ENCODE measurements at regions not wholly inside any gene's neighbourhood (a gene's known extent, or its start where the extent isn't known, plus 50 kb on each side); places are given as distances from the start of the nearest gene placed in this dataset.
A peak's percentile ranks its signal among the peaks of the same experiment; 100 is the strongest.
"Not testable (repeated sequence)": the region's sequence is repeated elsewhere in the genome, so short reads cannot be mapped to it uniquely, and the experiment has no call there.

DNA sequence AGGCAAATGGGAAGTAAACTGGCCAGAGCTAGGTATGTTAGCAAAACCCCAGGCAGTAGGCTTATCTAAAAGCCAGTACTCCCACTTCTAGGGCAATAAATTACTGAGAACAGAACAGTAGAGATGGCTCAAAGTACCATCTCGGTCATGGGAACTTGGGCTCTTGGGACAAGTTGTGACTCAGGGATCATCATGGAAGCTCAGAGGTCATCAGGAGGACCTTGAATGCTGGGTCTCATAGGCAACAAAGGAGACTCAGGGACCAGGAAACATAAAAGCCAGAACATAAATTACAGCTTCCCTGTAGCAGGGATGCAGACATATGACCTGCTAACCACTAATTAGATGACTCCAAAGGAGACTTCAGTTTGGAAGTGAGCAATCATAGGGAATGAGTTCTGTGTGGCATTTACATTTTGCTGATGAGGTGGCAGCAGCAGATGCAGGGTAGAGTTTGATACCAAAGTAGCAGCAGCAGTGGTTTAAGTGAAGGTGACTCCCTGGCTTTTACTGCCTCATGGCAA lies 97.6 kb upstream of the SCAF11 start:
- no peak for DNase-seq (ENCODE audit: low read depth in 2 of 2, low spot score in 1 of 2)

DNA sequence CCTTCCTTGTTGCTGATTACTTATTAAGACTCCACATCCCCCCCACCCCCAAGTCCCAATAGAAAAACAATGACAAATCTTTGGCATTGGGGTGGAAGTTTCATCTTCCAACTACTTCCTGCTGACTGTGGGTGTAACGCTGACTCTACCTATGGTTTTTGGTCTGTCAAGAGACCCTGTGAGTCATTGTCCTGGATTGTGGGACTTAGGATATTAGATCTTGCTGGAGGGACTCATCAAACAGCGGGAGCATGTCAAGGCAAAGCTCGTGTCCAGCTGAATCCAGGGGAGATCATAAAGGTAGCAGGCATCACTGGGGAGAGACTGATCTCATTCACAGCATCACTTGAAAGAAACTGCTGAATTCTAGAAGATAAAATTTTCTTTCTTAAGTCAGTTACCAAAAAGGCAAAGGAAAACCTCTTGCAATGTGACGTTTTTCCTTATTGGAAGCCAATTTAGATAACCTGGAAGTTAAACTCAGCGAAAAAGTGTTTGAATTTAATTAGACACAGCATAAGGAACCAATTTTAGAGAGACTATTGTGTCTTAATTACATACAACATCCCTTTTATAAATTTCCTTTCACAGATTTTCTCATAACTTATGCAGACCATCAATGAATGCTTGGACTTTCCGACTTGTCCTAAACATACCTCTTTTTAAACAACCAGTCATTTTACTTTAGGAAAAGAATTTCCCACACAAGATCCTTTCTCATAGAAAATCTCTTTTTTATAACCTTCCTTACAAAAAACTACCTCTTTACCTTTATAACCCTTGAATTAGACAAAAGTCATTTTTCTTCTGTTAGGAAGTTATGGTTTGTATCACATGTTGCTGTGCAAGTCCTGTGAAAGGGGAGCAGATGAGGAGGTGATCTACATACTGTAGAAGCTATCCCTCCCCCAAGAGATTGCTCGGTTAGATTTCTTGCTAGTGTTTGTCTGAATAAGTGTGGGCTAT lies 94.6 kb upstream of the SCAF11 start:
- no peak for DNase-seq (ENCODE audit: low read depth in 2 of 2, low spot score in 1 of 2)

DNA sequence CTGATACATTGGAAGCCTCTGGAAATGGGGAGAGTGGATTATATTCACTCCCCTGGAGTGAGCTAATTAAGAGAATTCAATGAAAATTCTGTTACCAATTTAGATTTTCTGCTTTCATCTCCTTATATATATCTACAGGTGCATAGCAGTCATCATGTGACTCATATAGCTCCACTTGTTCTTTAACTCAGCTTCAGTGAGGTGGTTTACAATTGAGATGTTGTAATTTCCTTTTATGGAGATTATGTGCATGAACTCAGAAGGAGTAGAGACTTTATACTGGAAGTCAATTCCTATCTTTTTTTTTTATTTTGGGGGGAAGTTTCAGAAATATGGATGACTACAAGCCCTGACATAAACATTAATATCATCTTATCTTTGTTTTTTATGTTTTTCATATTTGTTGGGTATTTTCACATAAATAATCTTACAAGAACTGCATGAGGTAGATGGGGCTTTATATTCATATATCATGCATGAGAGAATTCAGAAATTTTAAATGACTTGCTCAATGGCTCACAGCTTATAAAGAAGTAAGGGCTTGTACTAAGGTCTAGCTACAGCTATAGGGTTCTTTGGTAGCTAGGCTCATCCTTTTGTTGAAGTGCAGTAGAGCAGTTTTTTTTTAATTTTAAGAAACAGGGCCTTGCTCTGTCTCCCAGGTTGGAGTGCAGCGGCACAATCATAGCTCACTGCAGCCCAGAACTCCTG lies 92.3 kb upstream of the SCAF11 start:
- DNase-seq (ENCODE audit: low read depth in 2 of 2, low spot score in 1 of 2), result no peak

DNA sequence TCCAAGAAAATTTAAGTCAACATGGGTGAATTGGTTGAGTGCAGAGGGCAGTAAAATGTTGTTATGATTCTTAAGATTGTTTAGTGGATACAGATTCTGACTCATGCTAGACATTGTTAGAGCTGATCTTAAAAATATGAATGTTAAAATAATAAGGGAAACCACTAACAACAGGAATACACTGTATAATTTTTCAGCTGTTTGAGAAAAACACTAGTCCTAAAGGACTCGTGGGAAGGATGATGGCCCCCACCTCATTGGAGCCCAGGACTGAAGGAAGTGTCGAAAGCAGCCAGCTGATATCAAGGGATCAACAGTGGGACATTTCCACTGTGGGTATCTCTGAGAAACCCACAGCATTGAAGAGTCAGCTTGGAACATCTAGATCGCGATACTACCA lies 82.9 kb upstream of the SCAF11 start:
- no peak for DNase-seq (ENCODE audit: low read depth in 2 of 2, low spot score in 1 of 2)

DNA sequence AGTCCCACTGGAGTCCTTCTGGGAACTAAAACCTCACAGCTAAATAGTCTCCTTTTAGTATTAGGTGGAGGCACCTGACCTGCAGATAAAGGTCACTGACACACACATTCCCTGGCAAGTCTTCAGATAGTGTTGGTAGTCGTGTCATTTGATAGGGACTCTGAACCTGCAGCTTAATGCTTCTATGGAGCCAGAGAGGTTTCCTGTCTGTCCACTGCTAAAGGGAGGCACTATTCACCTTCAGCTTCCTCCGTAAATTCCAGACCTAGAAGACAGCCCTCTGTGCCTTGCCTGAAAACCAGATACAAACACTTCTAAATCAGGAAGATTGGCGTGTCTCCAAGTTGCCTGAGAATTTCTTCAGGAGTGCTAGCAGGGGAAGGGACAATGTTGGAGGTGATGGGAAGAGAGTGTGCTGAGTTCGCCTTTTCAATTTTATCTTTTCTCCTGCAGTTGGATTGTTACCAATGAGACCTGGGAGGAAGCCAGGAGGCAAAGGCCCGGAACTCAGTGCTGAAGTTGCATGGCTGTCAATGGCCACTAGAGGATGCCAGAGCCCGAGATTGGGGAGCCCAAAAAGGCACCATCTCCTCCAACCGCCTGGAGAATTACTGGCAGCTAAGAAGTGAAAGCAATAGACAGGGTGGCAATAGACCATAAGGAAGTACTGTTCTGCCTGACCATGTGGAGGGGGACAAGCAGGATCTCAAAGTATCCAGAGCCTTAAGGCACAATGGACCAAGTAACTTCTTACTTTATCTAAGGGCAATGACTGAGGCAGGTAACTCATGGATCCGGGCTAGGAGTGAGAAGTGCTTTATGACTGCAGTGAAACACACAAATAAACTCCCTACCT lies 81.6 kb upstream of the SCAF11 start:
- DNase-seq (ENCODE audit: low read depth in 2 of 2, low spot score in 1 of 2), result peak in 1 of 2 donors; percentile 9

DNA sequence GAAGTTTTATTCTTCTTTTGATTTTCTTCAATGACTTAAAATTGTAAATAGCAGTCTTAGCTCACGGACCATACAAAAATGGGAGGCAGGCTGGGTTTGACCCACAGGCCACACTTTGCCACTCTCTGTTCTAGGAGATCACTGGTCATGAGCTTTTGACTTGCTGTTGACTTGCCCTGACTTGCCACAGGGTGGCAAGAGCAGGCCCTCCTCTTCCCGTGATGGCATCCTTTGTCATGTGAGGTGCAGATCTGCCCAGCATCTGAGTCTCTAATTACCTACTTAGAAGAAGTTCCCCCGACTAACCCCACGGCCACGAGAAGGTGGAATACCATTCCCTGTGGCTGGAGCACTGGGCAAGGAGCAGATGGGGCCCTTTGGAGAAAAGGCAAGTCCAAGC lies 81.0 kb upstream of the SCAF11 start:
- no peak for DNase-seq (ENCODE audit: low read depth in 2 of 2, low spot score in 1 of 2)

DNA sequence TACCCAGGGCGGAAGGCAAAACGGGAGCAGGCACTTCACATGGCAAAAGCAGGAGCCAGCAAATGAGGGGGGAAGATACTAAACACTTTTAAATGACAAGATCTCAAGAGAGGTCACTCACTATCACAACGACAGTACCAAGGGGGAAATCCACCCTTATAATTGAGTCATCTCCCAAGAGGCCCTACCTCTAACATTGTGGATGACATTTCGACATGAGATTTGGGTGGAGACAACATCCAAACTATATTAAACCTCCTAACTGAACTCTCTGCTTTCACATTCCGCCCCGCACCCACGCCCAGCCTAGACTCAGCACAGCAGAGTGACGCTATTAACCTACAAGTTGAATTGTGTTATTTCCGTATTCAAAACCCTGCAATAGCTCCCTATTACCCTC lies 76.7 kb upstream of the SCAF11 start:
- no peak for DNase-seq (ENCODE audit: low read depth in 2 of 2, low spot score in 1 of 2)

DNA sequence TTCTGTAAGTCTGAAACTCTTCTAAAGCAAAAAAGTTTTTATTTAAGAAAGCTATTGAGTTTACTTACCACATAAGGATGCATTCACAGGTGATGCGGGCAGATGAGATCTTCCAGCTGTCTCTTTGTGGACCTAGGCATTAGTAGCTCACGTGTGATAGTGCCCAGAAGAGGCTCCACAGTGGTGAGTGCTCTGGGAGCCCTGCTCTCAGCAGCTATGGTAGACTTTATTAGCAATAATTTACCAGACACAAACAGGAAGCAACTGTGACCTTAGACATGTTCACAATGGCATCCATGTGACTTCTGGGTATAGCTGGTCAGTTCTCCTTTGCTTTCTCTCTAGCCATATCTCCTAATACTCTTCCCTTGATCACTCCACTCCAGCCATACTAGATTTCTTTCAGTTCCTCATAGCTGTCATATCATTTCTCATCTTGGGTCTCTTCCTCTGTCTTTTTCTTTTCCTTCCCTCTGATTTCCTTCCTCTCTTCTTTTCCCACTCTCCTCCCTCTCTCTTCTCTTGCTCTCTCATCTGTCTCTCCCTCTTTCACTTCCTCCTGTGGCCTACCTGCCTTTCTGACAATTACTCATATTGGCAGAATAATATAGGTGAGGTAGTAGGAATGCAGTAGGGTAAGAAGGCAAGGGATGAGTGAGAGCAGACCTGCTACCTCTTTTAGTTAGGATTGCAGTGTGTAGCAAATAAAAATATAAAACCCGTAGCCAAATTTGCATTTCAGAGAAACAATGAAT lies 75.2 kb upstream of the SCAF11 start:
- no peak for DNase-seq (ENCODE audit: low read depth in 2 of 2, low spot score in 1 of 2)

DNA sequence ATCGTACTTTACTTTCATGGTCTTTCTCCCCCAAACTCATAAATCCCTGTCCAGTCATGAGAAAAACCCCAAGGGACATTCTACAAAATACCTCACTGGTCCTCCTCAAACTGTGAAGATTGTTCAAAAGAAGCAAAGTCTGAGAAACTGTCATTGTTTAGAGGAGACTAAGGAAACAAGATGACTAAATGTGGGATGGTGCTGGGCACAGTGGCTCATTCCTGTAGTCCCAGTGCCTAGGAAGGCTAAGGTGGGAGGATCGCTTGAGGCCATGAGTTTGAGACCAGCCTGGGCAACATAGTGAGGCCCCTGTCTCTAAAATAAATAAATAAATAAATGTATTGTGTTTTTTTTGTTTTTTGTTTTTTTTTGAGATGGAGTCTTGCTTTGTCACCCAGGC lies 74.2 kb upstream of the SCAF11 start:
- DNase-seq (ENCODE audit: low read depth in 2 of 2, low spot score in 1 of 2), result no peak

DNA sequence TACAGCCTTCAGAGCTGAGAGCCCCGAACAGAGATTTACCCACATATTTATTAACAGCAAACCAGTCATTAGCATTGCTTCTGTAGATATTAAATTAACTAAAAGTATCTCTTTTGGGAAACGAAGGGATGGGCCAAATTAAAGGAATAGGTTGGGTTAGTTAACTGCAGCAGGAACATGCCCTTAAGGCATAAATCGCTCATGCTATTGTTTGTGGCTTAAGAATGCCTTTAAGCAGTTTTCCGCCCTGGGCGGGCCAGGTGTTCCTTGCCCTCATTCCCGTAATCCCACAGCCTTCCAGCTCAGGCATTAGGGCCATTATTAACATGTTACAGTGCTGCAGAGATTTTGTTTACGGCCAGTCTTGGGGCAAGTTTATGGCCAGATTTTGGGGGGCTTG lies 68.3 kb upstream of the SCAF11 start:
- DNase-seq (ENCODE audit: low read depth in 2 of 2, low spot score in 1 of 2), result not testable (repeated sequence)

DNA sequence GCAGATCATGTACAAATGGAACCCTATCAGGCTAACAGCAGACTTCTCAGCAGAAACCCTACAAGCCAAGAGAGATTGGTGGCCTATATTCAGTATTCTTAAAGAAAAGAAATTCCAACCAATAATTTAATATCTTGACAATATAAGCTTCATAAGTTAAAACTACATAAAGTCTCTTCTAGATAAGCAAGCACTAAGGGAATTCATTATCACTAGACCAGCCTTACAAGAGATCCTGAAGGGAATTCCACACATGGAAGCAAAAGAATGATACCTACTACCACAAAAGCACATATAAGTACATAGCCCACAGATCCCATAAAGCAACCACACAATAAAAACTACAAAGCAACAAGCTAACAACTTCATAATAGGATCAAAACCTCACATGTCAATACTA lies 60.4 kb upstream of the SCAF11 start:
- no peak for DNase-seq (ENCODE audit: low read depth in 2 of 2, low spot score in 1 of 2)

DNA sequence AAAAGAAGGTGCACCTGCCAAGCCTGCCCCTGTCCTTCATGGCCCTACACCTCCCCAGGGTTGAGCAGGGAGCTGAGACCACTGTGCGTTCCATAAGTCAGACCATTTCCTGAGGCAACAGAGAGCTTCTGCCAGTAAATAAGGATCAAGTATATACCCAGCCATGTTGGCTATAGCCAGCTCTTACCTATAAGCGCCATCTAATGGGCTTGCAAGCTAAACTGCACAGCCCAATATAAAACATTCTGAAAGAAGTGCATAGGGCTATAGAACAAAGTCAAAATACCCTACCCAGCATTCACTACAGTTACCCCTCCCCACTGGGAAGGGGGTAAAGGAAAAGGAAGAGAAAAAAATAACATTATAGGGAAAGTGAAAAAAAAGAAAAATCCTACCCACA lies 59.3 kb upstream of the SCAF11 start:
- DNase-seq (ENCODE audit: low read depth in 2 of 2, low spot score in 1 of 2), result no peak

DNA sequence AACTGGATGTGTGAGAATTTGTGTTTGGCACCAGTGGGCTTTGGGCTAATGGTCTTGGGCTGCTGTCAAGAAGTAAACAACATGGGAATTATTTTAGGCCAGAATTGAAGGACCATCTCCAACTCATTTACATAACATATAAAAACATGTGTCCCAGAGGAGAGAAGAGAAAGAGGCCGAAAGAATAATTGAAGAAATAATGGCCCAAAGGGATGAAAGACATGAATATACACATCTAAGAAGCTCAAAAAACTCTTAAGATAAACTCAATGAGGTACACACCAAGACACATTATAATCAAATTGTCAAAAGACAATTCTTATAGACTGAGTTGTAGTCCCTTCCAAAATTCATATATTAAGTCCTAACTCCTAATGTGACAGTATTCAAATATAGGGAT lies 56.1 kb upstream of the SCAF11 start:
- no peak for DNase-seq (ENCODE audit: low read depth in 2 of 2, low spot score in 1 of 2)

DNA sequence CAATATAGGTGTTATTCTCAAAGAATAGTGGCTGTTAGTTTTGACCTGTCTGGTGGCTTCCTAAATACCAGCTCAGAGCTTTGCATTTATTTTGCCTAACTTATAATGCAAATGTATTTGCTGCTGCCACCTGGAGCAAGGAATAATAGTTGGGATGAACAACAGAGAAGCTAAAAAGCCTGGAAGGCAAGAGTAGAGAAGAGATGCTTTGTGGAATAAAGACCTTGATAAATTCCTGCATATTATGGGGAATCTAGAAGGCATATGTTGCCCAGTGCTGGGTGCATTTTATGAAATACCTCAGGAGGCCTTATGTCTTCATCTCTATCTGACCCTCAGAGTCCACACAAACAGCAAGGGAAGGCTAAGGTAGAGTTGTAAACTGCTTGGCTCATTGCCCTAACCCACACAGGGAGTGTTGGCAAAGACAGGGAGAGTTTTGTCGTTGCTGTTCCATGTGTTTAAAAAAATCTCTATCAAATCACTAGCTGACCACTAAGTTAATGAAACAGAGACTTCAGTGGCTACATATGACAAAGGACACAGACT lies 53.7 kb upstream of the SCAF11 start:
- no peak for DNase-seq (ENCODE audit: low read depth in 2 of 2, low spot score in 1 of 2)
